ENCODE measurements at regions not wholly inside any gene's neighbourhood (a gene's known extent, or its start where the extent isn't known, plus 50 kb on each side); places are given as distances from the start of the nearest gene placed in this dataset.

- DNase-seq (ENCODE audit: low spot score in 2 of 2) (no peak), ATAC-seq (no peak)
- Mint-ChIP-seq H3K9me3 (no peaks in the 10 kb centered on the region), H3K36me3 (no peaks in the 10 kb centered on the region), H3K27ac (no peak overlapping the region)
These were observed 871.1 kb upstream of the FANCL start for GRCh38 chr2:59112258-59112657.

- DNase-seq (ENCODE audit: low spot score in 2 of 2) (no peak), ATAC-seq (no peak)
- H3K9me3 Mint-ChIP-seq = peaks cover 23% of the 10 kb centered on the region in 2 donors
- H3K27ac Mint-ChIP-seq = no peak overlapping the region
- H3K36me3 Mint-ChIP-seq = peaks cover 0 to 8% of the 10 kb centered on the region in 2 donors
These were observed 855.8 kb upstream of the FANCL start for GRCh38 chr2:59096973-59097372.

- Mint-ChIP-seq H3K36me3 (peaks cover 0 to 8% of the 10 kb centered on the region in 2 donors), H3K9me3 (peaks cover 12 to 15% of the 10 kb centered on the region in 2 donors), H3K27ac (no peak overlapping the region)
- DNase-seq (ENCODE audit: low spot score in 2 of 2) (no peak), ATAC-seq (no peak)
These were observed 852.4 kb upstream of the FANCL start for GRCh38 chr2:59093571-59093970.

GRCh38 chr2:59084326-59084725, 843.2 kb upstream of the FANCL start:
- ATAC-seq = no peak
- Mint-ChIP-seq H3K9me3 (no peaks in the 10 kb centered on the region), H3K36me3 (no peaks in the 10 kb centered on the region), H3K27ac (no peak overlapping the region)
- no peak for DNase-seq (ENCODE audit: low spot score in 2 of 2)

- no peaks in the 10 kb centered on the region for H3K9me3 Mint-ChIP-seq
- H3K27ac Mint-ChIP-seq = no peak overlapping the region
- no peaks in the 10 kb centered on the region for H3K36me3 Mint-ChIP-seq
- DNase-seq (ENCODE audit: low spot score in 2 of 2) = no peak
- no peak for ATAC-seq
These were observed 842.1 kb upstream of the FANCL start for GRCh38 chr2:59083075-59083828.

- Mint-ChIP-seq H3K36me3 (no peaks in the 10 kb centered on the region), H3K27ac (no peak overlapping the region), H3K9me3 (no peaks in the 10 kb centered on the region)
- DNase-seq (ENCODE audit: low spot score in 2 of 2) = no peak
- no peak for ATAC-seq
These were observed 841.5 kb upstream of the FANCL start for GRCh38 chr2:59082657-59083056.

GRCh38 chr2:59080451-59081181, 839.5 kb upstream of the FANCL start:
- Mint-ChIP-seq H3K9me3 (no peaks in the 10 kb centered on the region), H3K27ac (no peak overlapping the region), H3K36me3 (no peaks in the 10 kb centered on the region)
- no peak for ATAC-seq
- DNase-seq (ENCODE audit: low spot score in 2 of 2) = no peak

- DNase-seq (ENCODE audit: low spot score in 2 of 2) (no peak), ATAC-seq (no peak)
- no peaks in the 10 kb centered on the region for H3K9me3 Mint-ChIP-seq
- H3K36me3 Mint-ChIP-seq = no peaks in the 10 kb centered on the region
- H3K27ac Mint-ChIP-seq = no peak overlapping the region
These were observed 836.9 kb upstream of the FANCL start for GRCh38 chr2:59077981-59078531.

- no peaks in the 10 kb centered on the region for H3K36me3 Mint-ChIP-seq
- no peak overlapping the region for H3K27ac Mint-ChIP-seq
- peaks cover 0 to 2% of the 10 kb centered on the region in 2 donors for H3K9me3 Mint-ChIP-seq
- no peak for ATAC-seq
- DNase-seq (ENCODE audit: low spot score in 2 of 2) = no peak
These were observed 836.1 kb upstream of the FANCL start for GRCh38 chr2:59077026-59077725.

GRCh38 chr2:59076079-59076619, 835.0 kb upstream of the FANCL start:
- ATAC-seq = no peak
- Mint-ChIP-seq H3K27ac (no peak overlapping the region), H3K9me3 (peaks cover 0 to 4% of the 10 kb centered on the region in 2 donors), H3K36me3 (no peaks in the 10 kb centered on the region)
- no peak for DNase-seq (ENCODE audit: low spot score in 2 of 2)

- Mint-ChIP-seq H3K9me3 (peaks cover 0 to 4% of the 10 kb centered on the region in 2 donors), H3K27ac (no peak overlapping the region), H3K36me3 (no peaks in the 10 kb centered on the region)
- DNase-seq (ENCODE audit: low spot score in 2 of 2) (no peak), ATAC-seq (no peak)
These were observed 832.9 kb upstream of the FANCL start for GRCh38 chr2:59074071-59074470.

- no peaks in the 10 kb centered on the region for H3K36me3 Mint-ChIP-seq
- H3K27ac Mint-ChIP-seq = no peak overlapping the region
- ATAC-seq = no peak
- no peak for DNase-seq (ENCODE audit: low spot score in 2 of 2)
- peaks cover 0 to 4% of the 10 kb centered on the region in 2 donors for H3K9me3 Mint-ChIP-seq
These were observed 832.2 kb upstream of the FANCL start for GRCh38 chr2:59073286-59073685.

GRCh38 chr2:59068255-59068654, 827.1 kb upstream of the FANCL start:
- no peak for DNase-seq (ENCODE audit: low spot score in 2 of 2)
- Mint-ChIP-seq H3K27ac (no peak overlapping the region), H3K9me3 (peaks cover 0 to 4% of the 10 kb centered on the region in 2 donors), H3K36me3 (no peaks in the 10 kb centered on the region)
- no peak for ATAC-seq

- no peaks in the 10 kb centered on the region for H3K36me3 Mint-ChIP-seq
- ATAC-seq (no peak), DNase-seq (ENCODE audit: low spot score in 2 of 2) (no peak)
- H3K9me3 Mint-ChIP-seq = no peaks in the 10 kb centered on the region
- H3K27ac Mint-ChIP-seq = no peak overlapping the region
These were observed 825.8 kb upstream of the FANCL start for GRCh38 chr2:59066787-59067399.

GRCh38 chr2:59047373-59047995, 806.4 kb upstream of the FANCL start:
- Mint-ChIP-seq H3K9me3 (no peaks in the 10 kb centered on the region), H3K36me3 (no peaks in the 10 kb centered on the region), H3K27ac (no peak overlapping the region)
- ATAC-seq (no peak), DNase-seq (ENCODE audit: low spot score in 2 of 2) (no peak)
